ENCODE measurements at regions not wholly inside any gene's neighbourhood (a gene's known extent, or its start where the extent isn't known, plus 50 kb on each side); places are given as distances from the start of the nearest gene placed in this dataset.
A peak's percentile ranks its signal among the peaks of the same experiment; 100 is the strongest.

- TF ChIP-seq CTCF (conservative IDR thresholded peaks at IDR 0.05), result no peak
- H3K27ac Mint-ChIP-seq (ENCODE audit: unreplicated experiment), result peak overlapping the region; percentile 8
- no peaks in the 10 kb centered on the region for H3K27me3 Mint-ChIP-seq (ENCODE audit: low read depth)
- no peak for DNase-seq (ENCODE audit: low read depth, low spot score)
- H3K36me3 Mint-ChIP-seq (ENCODE audit: low read depth), result peaks cover 15% of the 10 kb centered on the region
- peaks cover 4% of the 10 kb centered on the region for H3K4me1 Mint-ChIP-seq
- H3K4me3 Mint-ChIP-seq, result no peak overlapping the region
- peaks cover 3% of the 10 kb centered on the region for H3K9me3 Mint-ChIP-seq
Measured at GRCh38 chr16:27677263-27677662, 127.3 kb downstream of the KATNIP start.

GRCh38 chr16:27678955-27679354 is 129.0 kb downstream of the KATNIP start:
- peaks cover 4% of the 10 kb centered on the region for H3K4me1 Mint-ChIP-seq
- no peak for DNase-seq (ENCODE audit: low read depth, low spot score)
- peaks cover 25% of the 10 kb centered on the region for H3K36me3 Mint-ChIP-seq (ENCODE audit: low read depth)
- TF ChIP-seq CTCF (conservative IDR thresholded peaks at IDR 0.05), result no peak
- H3K27me3 Mint-ChIP-seq (ENCODE audit: low read depth), result no peaks in the 10 kb centered on the region
- no peak overlapping the region for H3K4me3 Mint-ChIP-seq
- peaks cover 3% of the 10 kb centered on the region for H3K9me3 Mint-ChIP-seq
- no peak overlapping the region for H3K27ac Mint-ChIP-seq (ENCODE audit: unreplicated experiment)

- H3K27ac Mint-ChIP-seq (ENCODE audit: unreplicated experiment), result no peak overlapping the region
- DNase-seq (ENCODE audit: low read depth, low spot score), result no peak
- H3K4me3 Mint-ChIP-seq, result no peak overlapping the region
- peaks cover 4% of the 10 kb centered on the region for H3K4me1 Mint-ChIP-seq
- no peaks in the 10 kb centered on the region for H3K9me3 Mint-ChIP-seq
- peaks cover 18% of the 10 kb centered on the region for H3K36me3 Mint-ChIP-seq (ENCODE audit: low read depth)
- H3K27me3 Mint-ChIP-seq (ENCODE audit: low read depth), result no peaks in the 10 kb centered on the region
- no peak for TF ChIP-seq CTCF (conservative IDR thresholded peaks at IDR 0.05)
Measured at GRCh38 chr16:27679899-27680298, 130.0 kb downstream of the KATNIP start.

GRCh38 chr16:27681681-27682080 is 131.7 kb downstream of the KATNIP start:
- no peak for DNase-seq (ENCODE audit: low read depth, low spot score)
- Mint-ChIP-seq H3K27ac (ENCODE audit: unreplicated experiment) (peak overlapping the region; percentile 72), H3K36me3 (ENCODE audit: low read depth) (peaks cover 17% of the 10 kb centered on the region), H3K9me3 (no peaks in the 10 kb centered on the region), H3K27me3 (ENCODE audit: low read depth) (no peaks in the 10 kb centered on the region), H3K4me3 (no peak overlapping the region), H3K4me1 (peaks cover 4% of the 10 kb centered on the region)
- no peak for TF ChIP-seq CTCF (conservative IDR thresholded peaks at IDR 0.05)

- no peaks in the 10 kb centered on the region for H3K9me3 Mint-ChIP-seq
- no peak for TF ChIP-seq CTCF (conservative IDR thresholded peaks at IDR 0.05)
Measured at GRCh38 chr16:27684047-27684446, 134.1 kb downstream of the KATNIP start.

GRCh38 chr16:27685807-27686206 is 135.9 kb downstream of the KATNIP start:
- peaks cover 4% of the 10 kb centered on the region for H3K4me1 Mint-ChIP-seq
- H3K27me3 Mint-ChIP-seq (ENCODE audit: low read depth), result no peaks in the 10 kb centered on the region

More at GRCh38 chr16:27684047-27684446, 134.1 kb downstream of the KATNIP start:
- no peak for DNase-seq (ENCODE audit: low read depth, low spot score)
- Mint-ChIP-seq H3K4me3 (no peak overlapping the region), H3K36me3 (ENCODE audit: low read depth) (peaks cover 17% of the 10 kb centered on the region), H3K27ac (ENCODE audit: unreplicated experiment) (no peak overlapping the region), H3K4me1 (peaks cover 4% of the 10 kb centered on the region), H3K27me3 (ENCODE audit: low read depth) (no peaks in the 10 kb centered on the region)

More at GRCh38 chr16:27685807-27686206, 135.9 kb downstream of the KATNIP start:
- Mint-ChIP-seq H3K27ac (ENCODE audit: unreplicated experiment) (peak overlapping the region; percentile 47), H3K4me3 (no peak overlapping the region), H3K9me3 (no peaks in the 10 kb centered on the region), H3K36me3 (ENCODE audit: low read depth) (peaks cover 15% of the 10 kb centered on the region)
- no peak for DNase-seq (ENCODE audit: low read depth, low spot score)
- TF ChIP-seq CTCF (conservative IDR thresholded peaks at IDR 0.05), result no peak

Data from neural crest cell (in vitro differentiated cells).